ENCODE measurements at regions not wholly inside any gene's neighbourhood (a gene's known extent, or its start where the extent isn't known, plus 50 kb on each side); places are given as distances from the start of the nearest gene placed in this dataset.

GRCh38 chr5:75960129-75960528 lies 123.1 kb upstream of the SV2C start:
- H2BK15ac ChIP-seq (ENCODE audit: low read depth, low read length) = no peak overlapping the region
- no peak overlapping the region for H2AK5ac ChIP-seq (ENCODE audit: insufficient read length, low read length)
- no peak overlapping the region for H4K5ac ChIP-seq (ENCODE audit: insufficient read length, low read depth, low read length)
- H3K18ac ChIP-seq (ENCODE audit: insufficient read length, low read depth, low read length) = no peak overlapping the region
- H3K23me2 ChIP-seq (ENCODE audit: insufficient read length, low read depth, low read length, poor library complexity, severe bottlenecking) = no peaks in the 10 kb centered on the region
- no peaks in the 10 kb centered on the region for H3K79me1 ChIP-seq (ENCODE audit: insufficient read depth, low read depth, low read length, poor library complexity, severe bottlenecking)
- H2BK5ac ChIP-seq (ENCODE audit: insufficient read length, low read length) = no peak overlapping the region
- Mint-ChIP-seq H3K27ac (no peak overlapping the region), H3K27me3 (ENCODE audit: low read depth) (peaks cover 7% of the 10 kb centered on the region), H3K36me3 (ENCODE audit: insufficient read depth in 1 of 3, low read depth in 3 of 3) (no peaks in the 10 kb centered on the region), H3K9me3 (peaks cover 5 to 29% of the 10 kb centered on the region in 2 experiments; a peak in 4 of 5 replicates), H3K4me3 (no peak overlapping the region), H3K4me1 (no peaks in the 10 kb centered on the region)
- H2BK120ac ChIP-seq (ENCODE audit: low read depth, low read length, poor library complexity, severe bottlenecking) = no peak overlapping the region
- TF ChIP-seq, protein P1, sequence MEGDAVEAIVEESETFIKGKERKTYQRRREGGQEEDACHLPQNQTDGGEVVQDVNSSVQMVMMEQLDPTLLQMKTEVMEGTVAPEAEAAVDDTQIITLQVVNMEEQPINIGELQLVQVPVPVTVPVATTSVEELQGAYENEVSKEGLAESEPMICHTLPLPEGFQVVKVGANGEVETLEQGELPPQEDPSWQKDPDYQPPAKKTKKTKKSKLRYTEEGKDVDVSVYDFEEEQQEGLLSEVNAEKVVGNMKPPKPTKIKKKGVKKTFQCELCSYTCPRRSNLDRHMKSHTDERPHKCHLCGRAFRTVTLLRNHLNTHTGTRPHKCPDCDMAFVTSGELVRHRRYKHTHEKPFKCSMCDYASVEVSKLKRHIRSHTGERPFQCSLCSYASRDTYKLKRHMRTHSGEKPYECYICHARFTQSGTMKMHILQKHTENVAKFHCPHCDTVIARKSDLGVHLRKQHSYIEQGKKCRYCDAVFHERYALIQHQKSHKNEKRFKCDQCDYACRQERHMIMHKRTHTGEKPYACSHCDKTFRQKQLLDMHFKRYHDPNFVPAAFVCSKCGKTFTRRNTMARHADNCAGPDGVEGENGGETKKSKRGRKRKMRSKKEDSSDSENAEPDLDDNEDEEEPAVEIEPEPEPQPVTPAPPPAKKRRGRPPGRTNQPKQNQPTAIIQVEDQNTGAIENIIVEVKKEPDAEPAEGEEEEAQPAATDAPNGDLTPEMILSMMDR (conservative IDR thresholded peaks at IDR 0.05) = no peak
- no peak overlapping the region for H2AFZ ChIP-seq (ENCODE audit: low read length)
- no peak overlapping the region for H4K91ac ChIP-seq (ENCODE audit: insufficient read length, low read depth, low read length)
- no peaks in the 10 kb centered on the region for H3K79me2 ChIP-seq (ENCODE audit: insufficient read depth, low read length)
- no peak overlapping the region for H3K4ac ChIP-seq (ENCODE audit: low read depth, low read length)
- no peak overlapping the region for H4K8ac ChIP-seq (replicated peaks; ENCODE audit: insufficient read length, low read depth, low read length)
- no peaks in the 10 kb centered on the region for H4K20me1 ChIP-seq (ENCODE audit: control insufficient read depth, insufficient read depth, insufficient read length)
- no peaks in the 10 kb centered on the region for H3K27me3 ChIP-seq (ENCODE audit: insufficient read depth, low read length)
- H3K23ac ChIP-seq (ENCODE audit: insufficient read length, low read depth, low read length) = no peak overlapping the region
- no peak overlapping the region for H3K9ac ChIP-seq (ENCODE audit: extremely low read depth, insufficient read length, low read length)
- no peak overlapping the region for H3K4me2 ChIP-seq (ENCODE audit: insufficient read depth, insufficient read length, low read length)
- no peak overlapping the region for H3K56ac ChIP-seq (ENCODE audit: insufficient read length, low read depth, low read length)
- no peaks in the 10 kb centered on the region for H3K4me1 ChIP-seq (ENCODE audit: insufficient read depth, low read length)
- H3K14ac ChIP-seq (ENCODE audit: insufficient read depth, low read length) = no peak overlapping the region
- no peaks in the 10 kb centered on the region for H3K9me3 ChIP-seq (ENCODE audit: control insufficient read depth, low read depth, low read length)
- H2BK20ac ChIP-seq (ENCODE audit: low read depth, low read length, poor library complexity, severe bottlenecking) = no peak overlapping the region
- H3K27ac ChIP-seq (ENCODE audit: insufficient read length, low read depth, low read length) = no peak overlapping the region
- no peak for DNase-seq
- H3T11ph ChIP-seq (ENCODE audit: low read length) = no peak overlapping the region
- H2BK12ac ChIP-seq (ENCODE audit: insufficient read length, low read depth, low read length) = no peak overlapping the region

Data from H9 (cell line).